ENCODE measurements at regions not wholly inside any gene's neighbourhood (a gene's known extent, or its start where the extent isn't known, plus 50 kb on each side); places are given as distances from the start of the nearest gene placed in this dataset.

- H3K27ac ChIP-seq = no peak overlapping the region
Measured at GRCh38 chr1:4108758-4109627, 208.9 kb upstream of the C1orf174 start.

GRCh38 chr1:4109628-4109940, 209.5 kb upstream of the C1orf174 start:
- Histone ChIP-seq H3K36me3 (no peaks in the 10 kb centered on the region), H3K9me3 (no peaks in the 10 kb centered on the region), H3K27me3 (peaks cover 43% of the 10 kb centered on the region), H3K4me1 (no peaks in the 10 kb centered on the region), H3K27ac (no peak overlapping the region), H3K4me3 (no peak overlapping the region)
- TF ChIP-seq CTCF (IDR thresholded peaks at IDR 0.05) = no peak
- no peak for TF ChIP-seq EP300 (IDR thresholded peaks at IDR 0.05)
- no peak for TF ChIP-seq POLR2A (IDR thresholded peaks at IDR 0.05)
- TF ChIP-seq POLR2AphosphoS5 (IDR thresholded peaks at IDR 0.05) = no peak
- ATAC-seq = no peak
- WGBS, 2 donors (ENCODE audit: low coverage in 1 of 2) = 73% methylated on average over 3 of the region's 10 CpGs; no CpG with 5 or more reads in 1 of the 2 donors

More at GRCh38 chr1:4108758-4109627, 208.9 kb upstream of the C1orf174 start:
- ATAC-seq = no peak
- no peak for TF ChIP-seq POLR2AphosphoS5 (IDR thresholded peaks at IDR 0.05)
- TF ChIP-seq EP300 (IDR thresholded peaks at IDR 0.05) = no peak
- no peak for TF ChIP-seq POLR2A (IDR thresholded peaks at IDR 0.05)
- TF ChIP-seq CTCF (IDR thresholded peaks at IDR 0.05) = no peak
- Histone ChIP-seq H3K36me3 (no peaks in the 10 kb centered on the region), H3K9me3 (no peaks in the 10 kb centered on the region), H3K4me3 (no peak overlapping the region), H3K27me3 (peaks cover 43% of the 10 kb centered on the region), H3K4me1 (no peaks in the 10 kb centered on the region)
- 47 to 54% methylated on average over 3 to 11 of the region's 29 CpGs for WGBS, 2 donors (ENCODE audit: low coverage in 1 of 2)

- Histone ChIP-seq H3K4me1 (no peaks in the 10 kb centered on the region), H3K9me3 (no peaks in the 10 kb centered on the region), H3K36me3 (no peaks in the 10 kb centered on the region), H3K4me3 (no peak overlapping the region), H3K27me3 (peaks cover 44% of the 10 kb centered on the region), H3K27ac (no peak overlapping the region)
- TF ChIP-seq EP300 (IDR thresholded peaks at IDR 0.05) (no peak), POLR2AphosphoS5 (IDR thresholded peaks at IDR 0.05) (no peak), POLR2A (IDR thresholded peaks at IDR 0.05) (no peak), CTCF (IDR thresholded peaks at IDR 0.05) (no peak)
- WGBS, 2 donors (ENCODE audit: low coverage in 1 of 2) = 50 to 70% methylated on average over 1 to 3 of the region's 8 CpGs
- ATAC-seq = no peak
Measured at GRCh38 chr1:4110888-4111287, 210.8 kb upstream of the C1orf174 start.

GRCh38 chr1:4113897-4114296, 213.8 kb upstream of the C1orf174 start:
- no peak for TF ChIP-seq EP300 (IDR thresholded peaks at IDR 0.05)
- TF ChIP-seq POLR2AphosphoS5 (IDR thresholded peaks at IDR 0.05) = no peak
- TF ChIP-seq CTCF (IDR thresholded peaks at IDR 0.05) = no peak
- TF ChIP-seq POLR2A (IDR thresholded peaks at IDR 0.05) = no peak
- H3K9me3 ChIP-seq = no peaks in the 10 kb centered on the region
- H3K4me1 ChIP-seq = no peaks in the 10 kb centered on the region
- no peak overlapping the region for H3K4me3 ChIP-seq
- H3K36me3 ChIP-seq = no peaks in the 10 kb centered on the region
- peaks cover 53% of the 10 kb centered on the region for H3K27me3 ChIP-seq
- 83 to 88% methylated on average over 2 of the region's 2 CpGs for WGBS, 2 donors (ENCODE audit: low coverage in 1 of 2)
- ATAC-seq = no peak
- no peak overlapping the region for H3K27ac ChIP-seq
